ENCODE measurements at regions not wholly inside any gene's neighbourhood (a gene's known extent, or its start where the extent isn't known, plus 50 kb on each side); places are given as distances from the start of the nearest gene placed in this dataset.

GRCh38 chr5:52504584-52505240, 283.0 kb upstream of the ITGA1 start:
- no peak for DNase-seq

- no peak for DNase-seq
Observed at GRCh38 chr5:52517667-52518066, 270.0 kb upstream of the ITGA1 start.

DNA sequence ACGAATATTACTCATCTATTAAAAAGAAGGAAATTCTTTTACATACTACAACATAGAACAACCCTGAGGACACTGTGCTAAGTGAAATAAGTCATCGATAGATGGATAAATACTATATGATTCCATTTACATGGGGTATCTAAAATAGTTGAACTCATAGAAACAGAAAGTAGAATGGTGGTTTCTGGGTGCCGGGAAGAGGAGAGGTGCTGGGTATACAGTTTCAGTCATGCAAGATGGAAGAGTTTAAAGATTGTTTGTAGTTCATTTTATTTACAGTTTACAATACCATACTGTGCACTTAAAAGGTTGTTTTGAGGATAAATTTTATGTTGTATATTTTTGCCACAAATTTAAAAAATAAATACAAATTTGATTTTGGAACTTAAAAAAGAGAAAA, 267.5 kb upstream of the ITGA1 start:
- DNase-seq, result no peak

- DNase-seq, result no peak
Observed at GRCh38 chr5:52521236-52521635, 266.5 kb upstream of the ITGA1 start.

- DNase-seq, result no peak
Observed at GRCh38 chr5:52523701-52524100, 264.0 kb upstream of the ITGA1 start.

GRCh38 chr5:52531105-52531504, 256.6 kb upstream of the ITGA1 start:
- no peak for DNase-seq

DNA sequence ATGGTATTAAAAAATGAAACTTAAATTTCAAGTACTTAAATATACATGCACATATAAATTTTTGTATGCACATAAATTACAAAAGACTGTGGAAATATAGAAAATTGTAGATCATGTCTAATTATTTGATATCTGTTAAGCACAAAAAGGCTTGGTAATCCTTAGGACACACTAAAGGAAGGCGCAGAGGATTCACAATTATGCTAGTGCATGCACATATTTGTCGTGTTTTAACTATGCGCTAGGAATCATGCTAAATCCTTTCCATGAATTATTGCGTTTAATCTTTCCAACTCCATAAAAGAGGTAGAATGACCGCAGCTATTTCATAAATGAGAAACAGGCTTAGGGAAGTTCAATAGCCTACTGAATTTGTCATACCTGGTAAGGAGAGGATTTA, 244.1 kb upstream of the ITGA1 start:
- no peak for DNase-seq

- no peak for DNase-seq
Observed at GRCh38 chr5:52544738-52545137, 243.0 kb upstream of the ITGA1 start.

GRCh38 chr5:52554293-52554692, 233.4 kb upstream of the ITGA1 start:
- no peak for DNase-seq

DNA sequence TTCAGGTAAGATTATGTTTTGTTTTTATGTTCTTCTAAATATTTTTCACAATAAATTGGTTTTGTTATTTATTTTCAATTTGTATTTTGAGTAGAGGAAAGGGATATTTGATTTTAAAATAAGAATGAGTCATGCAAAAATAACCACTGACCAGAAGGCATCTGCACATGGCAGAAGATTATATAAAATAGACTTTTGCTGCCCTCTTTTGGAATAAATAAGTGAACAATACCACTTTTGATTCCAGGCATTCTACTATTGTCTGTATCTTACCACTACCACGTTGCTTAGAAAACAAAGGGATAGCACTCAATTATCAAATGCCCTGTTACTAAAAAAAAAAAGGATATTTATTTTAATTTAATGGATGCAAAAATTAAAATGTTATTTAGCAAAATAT, 227.3 kb upstream of the ITGA1 start:
- DNase-seq, result no peak

DNA sequence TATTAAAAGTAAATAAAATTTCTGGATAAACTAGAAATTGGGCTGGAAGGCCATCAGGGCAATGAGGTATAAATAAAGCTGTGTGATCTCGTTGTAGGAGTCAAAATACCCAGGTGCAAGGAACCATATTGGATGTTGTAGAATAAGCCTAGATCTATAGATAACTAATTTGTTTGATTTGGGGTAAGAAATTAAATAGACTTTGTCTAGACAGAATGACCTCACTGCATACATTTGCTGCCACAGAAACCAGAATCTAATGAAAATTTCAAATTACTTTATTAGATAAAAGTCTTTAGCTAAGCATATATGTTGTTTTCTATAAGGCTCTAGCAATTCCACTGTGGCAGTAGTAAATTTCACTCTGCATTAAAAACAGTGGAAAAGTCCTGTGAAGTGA, 225.2 kb upstream of the ITGA1 start:
- no peak for DNase-seq

DNA sequence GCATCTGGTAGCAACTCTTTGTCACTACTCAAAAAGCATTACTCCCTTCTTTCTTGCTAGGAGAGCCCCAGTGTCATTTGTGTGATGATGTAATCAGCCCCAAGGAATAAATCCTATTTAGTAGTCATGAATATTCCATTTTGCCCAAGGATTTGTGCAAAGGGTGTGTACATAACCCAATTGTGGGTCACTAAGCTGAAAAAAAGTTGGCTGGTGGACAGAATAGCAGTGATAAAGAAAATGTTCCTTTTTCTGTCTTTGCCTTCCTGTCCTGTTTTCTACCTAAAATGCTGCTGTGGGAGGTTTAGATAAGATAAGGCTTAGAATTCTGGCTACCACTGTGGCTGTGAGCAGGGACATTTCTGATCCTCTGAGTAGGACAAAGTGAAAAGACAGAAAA, 223.1 kb upstream of the ITGA1 start:
- no peak for DNase-seq

GRCh38 chr5:52577546-52577945, 210.2 kb upstream of the ITGA1 start:
- DNase-seq, result no peak

- DNase-seq, result no peak
Observed at GRCh38 chr5:52579391-52579790, 208.3 kb upstream of the ITGA1 start.

- DNase-seq, result no peak
Observed at GRCh38 chr5:52580921-52581320, 206.8 kb upstream of the ITGA1 start.

- no peak for DNase-seq
Observed at GRCh38 chr5:52582313-52582712, 205.4 kb upstream of the ITGA1 start.

GRCh38 chr5:52587131-52587530, 200.6 kb upstream of the ITGA1 start:
- no peak for DNase-seq

- DNase-seq, result no peak
Observed at GRCh38 chr5:52597625-52598024, 190.1 kb upstream of the ITGA1 start.

DNA sequence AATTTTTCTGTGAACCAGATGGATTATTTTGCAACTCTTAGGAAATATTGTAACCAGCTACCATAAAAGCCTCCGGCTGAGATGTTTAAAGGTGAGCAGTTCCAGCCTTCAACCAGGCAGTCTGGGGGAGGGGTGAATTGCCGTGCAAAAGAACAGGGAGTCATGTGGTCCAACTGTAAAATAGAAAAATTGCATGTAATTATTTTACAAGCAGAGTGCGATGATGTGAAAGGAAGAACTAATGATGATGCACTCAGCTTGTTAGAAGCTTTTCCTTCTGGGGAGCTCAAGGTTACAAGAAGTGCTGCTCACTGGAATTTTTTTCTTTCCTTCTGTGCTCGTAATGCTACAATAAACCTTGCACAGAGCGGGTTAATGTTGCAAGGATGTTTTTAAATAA, 188.7 kb upstream of the ITGA1 start:
- no peak for DNase-seq

DNA sequence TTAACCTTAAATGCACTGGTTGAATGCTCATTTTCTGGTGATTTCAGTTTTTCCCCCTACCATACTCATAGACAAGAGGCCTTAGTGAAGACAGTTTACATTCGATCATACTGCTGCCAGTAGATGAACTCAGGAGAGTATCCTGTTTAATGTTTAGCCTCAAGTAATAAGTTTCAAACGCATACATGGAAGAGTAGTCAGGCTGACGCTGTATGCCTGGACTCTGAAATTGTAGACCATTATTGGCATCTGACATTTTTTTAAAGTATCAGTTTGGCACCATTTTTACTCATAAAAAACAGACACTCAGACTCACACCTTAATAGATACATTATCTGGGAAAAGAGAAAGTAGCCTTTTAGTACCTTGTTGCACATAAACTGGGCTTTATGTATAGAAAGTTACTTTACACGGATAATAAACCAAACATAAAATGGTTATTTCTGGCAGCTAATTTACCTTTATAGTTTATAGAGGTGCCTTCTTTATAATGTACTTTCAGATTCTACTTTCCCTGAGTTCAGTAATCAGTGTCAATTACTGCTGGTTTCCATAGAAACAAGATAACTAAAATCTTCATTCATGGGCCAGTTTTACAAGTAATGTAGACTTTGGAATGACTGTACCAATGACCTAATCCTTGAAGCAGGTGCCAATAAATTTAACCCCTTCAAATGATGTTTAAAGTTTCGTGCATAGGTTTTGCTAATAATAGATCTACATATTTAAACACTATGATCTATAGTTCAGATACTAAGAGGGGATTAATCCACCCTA, 183.8 kb upstream of the ITGA1 start:
- DNase-seq, result no peak

DNA sequence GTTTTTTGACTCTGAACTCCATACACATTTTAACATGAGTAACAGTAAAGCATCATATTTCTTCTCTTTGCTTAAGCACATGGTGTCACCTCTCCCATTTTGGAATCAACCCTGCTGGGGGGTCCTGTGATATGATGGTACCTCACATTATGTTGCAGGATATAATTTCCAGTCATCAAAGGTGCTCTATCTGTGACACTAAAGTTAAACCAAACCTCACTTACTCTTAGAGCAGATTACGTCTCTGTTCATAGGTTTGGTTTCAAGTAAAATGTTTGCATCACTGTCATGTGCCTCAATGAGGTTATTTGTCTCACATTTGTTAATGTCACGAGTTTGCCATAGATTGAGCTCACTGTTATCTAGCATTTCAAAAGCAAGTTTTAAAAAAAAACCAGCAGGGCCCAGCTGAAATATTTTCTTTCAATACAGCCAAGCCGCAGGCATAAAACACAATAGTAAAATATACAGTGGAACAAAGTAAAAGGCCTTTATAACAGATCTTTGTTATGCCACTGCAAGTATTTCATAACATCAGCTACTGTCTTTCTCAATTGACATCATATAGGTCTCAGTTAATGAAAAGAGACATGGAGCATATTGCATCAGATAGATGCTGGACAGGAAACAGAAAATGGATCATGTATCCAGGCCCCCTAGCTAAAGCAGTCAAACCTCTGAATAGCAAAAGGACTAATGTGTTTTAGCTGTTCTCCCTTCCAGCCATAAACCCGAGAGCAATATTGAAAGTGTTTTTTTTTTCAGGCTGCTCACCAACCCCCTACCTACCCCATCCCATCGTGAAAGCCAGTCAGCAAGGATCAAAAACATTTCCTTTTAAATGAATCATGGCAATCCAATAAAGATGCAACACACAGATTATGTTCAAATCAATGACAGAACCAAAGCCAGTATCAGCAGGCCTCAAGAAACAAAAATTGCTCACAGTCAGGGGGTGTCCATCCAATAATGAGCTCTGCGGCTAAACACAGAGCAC, 182.1 kb upstream of the ITGA1 start:
- DNase-seq, result no peak

DNA sequence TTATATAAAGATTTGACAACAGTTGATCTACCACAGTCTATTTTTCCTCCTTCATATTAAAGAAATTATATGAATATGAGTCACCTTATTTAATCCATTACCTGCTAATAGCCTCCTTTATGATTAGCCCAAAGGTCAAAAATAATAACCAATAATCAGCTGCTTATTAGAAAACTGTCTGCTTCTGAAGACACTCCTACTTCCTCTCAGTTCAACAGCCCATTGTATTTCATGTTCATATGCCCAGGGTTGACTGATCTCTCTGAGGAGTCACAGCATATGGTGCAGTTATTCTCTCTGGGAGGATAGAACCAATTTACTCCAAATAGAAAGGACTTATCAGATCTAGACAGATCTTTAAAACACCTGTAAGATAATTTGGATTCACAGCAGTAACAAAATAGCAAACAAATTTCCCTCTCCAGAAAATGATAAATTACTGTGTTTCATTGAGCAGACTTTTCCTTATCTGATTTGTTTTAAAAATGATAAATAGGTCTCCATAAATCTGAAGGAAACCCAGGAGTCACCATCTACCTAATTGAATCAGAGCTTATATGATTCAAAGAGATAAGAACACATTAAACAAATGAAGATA, 180.4 kb upstream of the ITGA1 start:
- no peak for DNase-seq

DNA sequence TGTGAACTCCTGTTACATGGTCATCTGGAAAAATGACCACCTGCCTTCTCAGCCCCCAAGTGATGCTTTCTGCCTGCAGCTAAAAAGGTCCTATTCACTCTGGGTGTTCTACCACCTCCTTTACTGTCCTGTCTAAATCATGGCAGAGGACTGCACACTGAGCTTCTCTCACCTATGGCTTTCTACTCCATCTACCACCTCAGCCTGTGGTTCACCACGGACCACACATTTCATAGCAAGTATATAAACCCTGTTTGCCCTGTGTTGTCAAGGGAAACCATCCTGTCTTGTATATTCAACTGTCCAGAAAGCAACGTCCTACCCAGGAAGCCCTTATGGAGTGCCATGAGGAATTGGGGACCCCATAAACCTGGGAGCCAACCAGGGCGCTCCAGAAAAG, 167.4 kb upstream of the ITGA1 start:
- DNase-seq, result no peak

Data from SHP77 treated with DMSO at 0.1 percent for 48 hours (cell line).